GM12891 (cell line): ENCODE measurements at regions not wholly inside any gene's neighbourhood (a gene's known extent, or its start where the extent isn't known, plus 50 kb on each side); places are given as distances from the start of the nearest gene placed in this dataset.

ENCODE experiments used
- PAX5 ChIP-seq: IDR thresholded peaks from 2 replicates; pipeline ENCODE4 v1.6.1; 2011; ENCODE audit warnings: low read length, moderate library complexity, mild to moderate bottlenecking; ENCODE audit not compliant: insufficient read depth, severe bottlenecking
- POLR2A ChIP-seq: IDR thresholded peaks from 2 replicates; pipeline ENCODE4 v1.6.1; 2011; ENCODE audit warnings: low read depth, low read length, control low read depth
- POLR2AphosphoS5 ChIP-seq: IDR thresholded peaks from 2 replicates; pipeline ENCODE4 v1.6.1; 2011; ENCODE audit warnings: low read depth, low read length, control low read depth
- POU2F2 ChIP-seq: IDR thresholded peaks from 2 replicates; pipeline ENCODE4 v1.6.1; 2011; ENCODE audit warnings: low read depth, mild to moderate bottlenecking, control low read depth, low read length, moderate library complexity
- SPI1 ChIP-seq: IDR thresholded peaks from 2 replicates; pipeline ENCODE4 v1.6.1; 2011; ENCODE audit warnings: low read depth, low read length, control low read depth
- TAF1 ChIP-seq: IDR thresholded peaks from 2 replicates; pipeline ENCODE4 v1.6.1; 2011; ENCODE audit warnings: low read depth, low read length, control low read depth

DNA sequence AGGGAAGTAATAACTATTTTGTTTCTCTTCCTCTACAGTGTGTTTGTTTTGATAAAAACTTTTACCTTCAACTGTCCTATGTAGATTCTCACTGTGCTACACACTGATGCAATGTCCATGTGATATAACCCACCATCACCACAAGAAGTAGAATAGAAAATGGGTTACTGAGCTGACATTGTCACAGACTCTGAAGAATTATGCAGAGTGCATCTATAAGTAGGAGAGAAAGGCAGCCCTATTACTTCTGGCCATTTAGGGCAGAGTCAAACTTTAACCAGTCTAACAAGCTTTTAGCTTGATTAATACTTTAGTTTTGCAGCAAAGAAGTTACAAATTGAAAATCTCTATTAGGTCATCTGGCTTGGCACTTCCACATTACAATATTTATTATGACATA lies 354.0 kb upstream of the CDH8 start:
- TF ChIP-seq POU2F2 (no peak), TAF1 (no peak), POLR2A (no peak), POLR2AphosphoS5 (no peak), SPI1 (no peak), PAX5 (no peak)
